Adipocyte (in vitro differentiated cells): ENCODE measurements at regions not wholly inside any gene's neighbourhood (a gene's known extent, or its start where the extent isn't known, plus 50 kb on each side); places are given as distances from the start of the nearest gene placed in this dataset.
"Not testable (repeated sequence)": the region's sequence is repeated elsewhere in the genome, so short reads cannot be mapped to it uniquely, and the experiment has no call there.

Source experiments
- DNase-seq: peaks from one replicate; pipeline ENCODE4 v3.0.0-alpha.2; 2015; ENCODE audit warnings: low read depth
- H3K27me3 ChIP-seq: replicated peaks from 2 replicates; pipeline ENCODE4 v1.7.0; 2013; ENCODE audit warnings: mild to moderate bottlenecking, low read length, moderate library complexity; ENCODE audit not compliant: control insufficient read depth, insufficient read depth
- H3K36me3 ChIP-seq: 2 replicates; pipeline ENCODE4 v1.7.0; 2013; ENCODE audit warnings: low read length, mild to moderate bottlenecking, moderate library complexity; ENCODE audit not compliant: control insufficient read depth, insufficient read depth, severe bottlenecking
- H3K4me1 ChIP-seq: 2 replicates; pipeline ENCODE4 v1.7.0; 2013; ENCODE audit warnings: mild to moderate bottlenecking, low read length, moderate library complexity; ENCODE audit not compliant: control insufficient read depth, insufficient read depth
- H3K4me3 ChIP-seq: 2 replicates; pipeline ENCODE4 v1.7.0; 2013; ENCODE audit warnings: mild to moderate bottlenecking, low read length, moderate library complexity
- H3K9ac ChIP-seq: 2 replicates; pipeline ENCODE4 v1.7.0; 2013; ENCODE audit warnings: mild to moderate bottlenecking, low read length, moderate library complexity
- H3K9me3 ChIP-seq: 2 replicates; pipeline ENCODE4 v1.7.0; 2013; ENCODE audit warnings: mild to moderate bottlenecking, low read length, moderate library complexity; ENCODE audit not compliant: control insufficient read depth

- DNase-seq: no peak
- Histone ChIP-seq H3K9ac (no peak overlapping the region), H3K9me3 (no peaks in the 10 kb centered on the region), H3K4me1 (no peaks in the 10 kb centered on the region), H3K4me3 (no peak overlapping the region), H3K36me3 (no peaks in the 10 kb centered on the region), H3K27me3 (no peaks in the 10 kb centered on the region)
Observed at GRCh38 chr17:14437176-14437575, 136.3 kb downstream of the HS3ST3B1 start.

DNA sequence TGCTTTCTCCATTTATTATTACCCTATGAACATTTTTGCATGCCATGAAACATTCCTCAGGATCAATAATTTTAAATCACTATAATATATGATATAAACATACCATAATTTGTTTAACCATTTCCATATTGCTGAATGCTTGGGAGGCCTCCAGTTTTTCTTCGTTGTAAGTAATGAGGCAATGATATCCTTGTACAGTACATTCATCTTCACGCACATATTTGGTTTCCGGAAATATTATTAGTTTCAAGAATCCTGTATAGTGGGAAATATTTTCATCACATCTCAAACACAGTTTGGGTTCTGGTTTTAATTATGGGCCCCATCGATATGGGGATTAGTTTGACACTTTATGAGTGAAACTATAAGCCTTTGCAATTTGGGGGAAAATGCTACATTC lies 135.4 kb downstream of the HS3ST3B1 start:
- Histone ChIP-seq H3K36me3 (no peaks in the 10 kb centered on the region), H3K27me3 (no peaks in the 10 kb centered on the region), H3K9ac (no peak overlapping the region), H3K4me3 (no peak overlapping the region), H3K4me1 (no peaks in the 10 kb centered on the region), H3K9me3 (no peaks in the 10 kb centered on the region)
- no peak for DNase-seq

- DNase-seq: no peak
- H3K9ac ChIP-seq: no peak overlapping the region
- no peaks in the 10 kb centered on the region for H3K27me3 ChIP-seq
Observed at GRCh38 chr17:14434506-14434905, 133.6 kb downstream of the HS3ST3B1 start.

DNA sequence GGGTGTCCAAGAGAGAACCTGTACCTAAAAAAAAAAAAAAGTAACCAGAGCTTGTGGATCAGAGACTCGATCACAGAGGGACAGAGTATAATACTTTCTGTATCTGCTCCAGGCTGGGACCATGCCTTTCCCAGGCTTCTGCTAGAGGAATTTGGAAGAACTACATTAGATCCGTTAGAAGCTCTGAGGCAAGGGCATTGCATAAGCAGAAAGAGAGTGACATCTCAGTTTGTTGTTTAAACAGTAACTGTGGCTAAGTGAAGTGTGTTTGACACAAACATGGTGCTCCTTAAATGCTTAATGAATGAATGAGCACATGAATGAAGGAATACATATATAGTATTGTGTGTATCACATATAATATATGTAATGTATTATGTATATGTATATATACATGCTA lies 131.2 kb downstream of the HS3ST3B1 start:
- DNase-seq: no peak
- Histone ChIP-seq H3K4me3 (no peak overlapping the region), H3K36me3 (no peaks in the 10 kb centered on the region), H3K9me3 (no peaks in the 10 kb centered on the region), H3K27me3 (peaks cover 6% of the 10 kb centered on the region), H3K4me1 (no peaks in the 10 kb centered on the region), H3K9ac (no peak overlapping the region)

More at GRCh38 chr17:14434506-14434905, 133.6 kb downstream of the HS3ST3B1 start:
- no peaks in the 10 kb centered on the region for H3K4me1 ChIP-seq
- no peaks in the 10 kb centered on the region for H3K9me3 ChIP-seq
- H3K36me3 ChIP-seq: no peaks in the 10 kb centered on the region
- H3K4me3 ChIP-seq: no peak overlapping the region

DNA sequence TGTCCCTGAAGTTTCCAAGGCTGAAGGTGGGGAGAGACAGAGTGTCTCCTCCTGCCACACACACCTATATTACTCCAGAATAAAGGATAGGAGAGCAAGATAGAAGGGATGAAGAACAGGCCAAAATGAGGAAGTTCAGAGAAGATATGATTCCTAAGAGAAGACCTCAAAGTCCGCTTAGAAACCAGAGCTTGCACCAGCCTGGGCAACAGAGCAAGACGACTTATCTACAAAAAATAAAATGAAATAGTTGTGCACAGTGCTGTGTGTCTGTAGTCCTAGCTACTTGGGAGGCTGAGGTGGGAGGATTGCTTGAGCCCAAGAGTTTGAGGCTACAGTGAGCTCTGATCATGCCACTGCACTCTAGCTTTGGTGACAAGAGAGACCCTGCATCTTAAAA lies 128.2 kb downstream of the HS3ST3B1 start:
- DNase-seq: no peak

GRCh38 chr17:14428648-14429029 lies 127.8 kb downstream of the HS3ST3B1 start:
- DNase-seq: no peak
- Histone ChIP-seq H3K9ac (no peak overlapping the region), H3K36me3 (no peaks in the 10 kb centered on the region), H3K27me3 (peaks cover 6% of the 10 kb centered on the region), H3K4me3 (no peak overlapping the region), H3K4me1 (peaks cover 8% of the 10 kb centered on the region), H3K9me3 (no peaks in the 10 kb centered on the region)

More for the DNA sequence above, 128.2 kb downstream of the HS3ST3B1 start:
- Histone ChIP-seq H3K9ac (no peak overlapping the region), H3K4me3 (no peak overlapping the region), H3K36me3 (no peaks in the 10 kb centered on the region), H3K27me3 (peaks cover 6% of the 10 kb centered on the region), H3K4me1 (peaks cover 8% of the 10 kb centered on the region), H3K9me3 (no peaks in the 10 kb centered on the region)

DNA sequence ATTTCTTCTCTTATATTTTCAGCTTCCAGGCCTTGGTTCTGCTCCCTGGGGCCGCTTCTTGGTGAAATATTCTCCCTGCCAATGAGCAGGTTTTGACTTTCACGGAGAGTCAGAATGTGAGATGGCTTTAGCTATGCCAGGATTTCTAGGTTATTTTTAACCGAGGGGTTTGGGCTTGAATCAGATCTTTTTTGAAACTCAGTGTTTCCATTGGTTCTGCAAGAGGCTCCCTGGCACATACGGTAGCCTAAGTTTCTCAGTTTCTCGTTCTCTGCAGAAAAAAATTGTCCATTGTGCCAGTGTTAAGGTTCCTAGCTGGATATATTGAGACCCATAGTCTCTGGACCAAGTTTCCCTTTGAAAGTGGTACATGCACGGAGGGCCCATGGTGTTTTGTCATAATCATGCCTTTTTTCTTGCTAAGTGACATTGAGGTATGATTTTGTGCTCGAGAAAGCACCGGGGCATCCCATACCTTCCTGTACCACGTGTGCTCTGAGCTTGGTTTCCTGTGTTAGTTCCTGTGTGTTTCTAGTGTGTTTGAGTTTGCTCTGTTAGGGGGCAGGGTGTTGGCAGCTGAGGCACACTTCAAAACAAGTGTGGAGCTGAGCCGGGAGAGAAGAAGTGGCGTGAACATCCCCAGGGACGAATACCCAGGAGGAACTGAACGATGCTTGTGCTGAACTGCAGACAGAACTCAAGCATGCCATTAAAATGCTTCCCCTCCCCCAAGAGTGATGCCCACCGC lies 127.2 kb downstream of the HS3ST3B1 start:
- H3K27me3 ChIP-seq: peaks cover 6% of the 10 kb centered on the region
- DNase-seq: no peak

DNA sequence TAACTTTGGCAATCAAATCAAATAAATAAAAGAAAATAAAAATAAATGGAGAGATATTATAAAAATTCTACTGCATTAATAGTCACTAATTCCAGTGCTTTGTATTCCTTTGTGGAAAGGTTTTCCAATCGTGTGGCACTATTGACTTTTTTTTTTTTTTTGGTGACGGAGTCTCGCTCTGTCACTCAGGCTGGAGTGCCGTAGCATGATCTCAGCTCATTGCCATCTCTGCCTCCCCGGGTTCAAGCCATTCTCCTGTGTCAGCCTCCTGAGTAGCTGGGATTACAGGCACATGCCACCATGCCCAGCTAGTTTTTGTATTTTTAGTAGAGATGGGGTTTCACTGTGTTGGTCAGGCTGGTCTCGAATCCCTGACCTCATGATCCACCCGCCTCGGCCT lies 122.3 kb downstream of the HS3ST3B1 start:
- DNase-seq, H3K4me3 ChIP-seq, H3K27me3 ChIP-seq, H3K9ac ChIP-seq, H3K36me3 ChIP-seq, H3K4me1 ChIP-seq, H3K9me3 ChIP-seq: not testable (repeated sequence)

More for the DNA sequence above, 127.2 kb downstream of the HS3ST3B1 start:
- Histone ChIP-seq H3K4me1 (peaks cover 8% of the 10 kb centered on the region), H3K36me3 (no peaks in the 10 kb centered on the region), H3K9me3 (no peaks in the 10 kb centered on the region), H3K4me3 (no peak overlapping the region), H3K9ac (no peak overlapping the region)

- Histone ChIP-seq H3K4me1 (no peaks in the 10 kb centered on the region), H3K4me3 (no peak overlapping the region), H3K9me3 (peaks cover 6% of the 10 kb centered on the region), H3K27me3 (no peaks in the 10 kb centered on the region), H3K36me3 (no peaks in the 10 kb centered on the region), H3K9ac (no peak overlapping the region)
- no peak for DNase-seq
Observed at GRCh38 chr17:14417336-14417735, 116.5 kb downstream of the HS3ST3B1 start.

- H3K36me3 ChIP-seq: no peaks in the 10 kb centered on the region
- no peaks in the 10 kb centered on the region for H3K4me1 ChIP-seq
- no peak overlapping the region for H3K4me3 ChIP-seq
- peaks cover 3% of the 10 kb centered on the region for H3K9me3 ChIP-seq
- no peak for DNase-seq
- H3K27me3 ChIP-seq: no peaks in the 10 kb centered on the region
- H3K9ac ChIP-seq: no peak overlapping the region
Observed at GRCh38 chr17:14409292-14409691, 108.4 kb downstream of the HS3ST3B1 start.

DNA sequence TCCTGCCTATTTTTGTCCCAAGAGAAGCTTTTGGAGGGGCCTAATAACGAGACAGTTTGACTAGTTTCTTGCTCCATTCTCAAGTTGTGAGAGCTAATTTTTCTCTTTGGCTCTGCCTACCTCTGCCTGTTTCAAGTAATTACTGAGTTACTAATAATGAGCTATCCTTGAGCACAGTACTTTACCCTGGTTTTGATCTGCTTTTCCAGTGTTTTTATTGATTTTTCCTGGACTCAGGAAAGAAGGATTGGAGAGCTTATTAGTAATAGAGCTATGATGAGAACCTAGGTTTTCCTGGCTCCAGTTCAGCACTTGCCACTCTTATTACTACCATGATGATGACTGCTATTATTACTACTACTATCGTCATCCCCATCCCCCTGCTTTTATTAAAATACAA lies 106.7 kb downstream of the HS3ST3B1 start:
- Histone ChIP-seq H3K4me1 (no peaks in the 10 kb centered on the region), H3K9me3 (peaks cover 3% of the 10 kb centered on the region), H3K36me3 (no peaks in the 10 kb centered on the region), H3K27me3 (no peaks in the 10 kb centered on the region), H3K4me3 (no peak overlapping the region), H3K9ac (no peak overlapping the region)
- no peak for DNase-seq

DNA sequence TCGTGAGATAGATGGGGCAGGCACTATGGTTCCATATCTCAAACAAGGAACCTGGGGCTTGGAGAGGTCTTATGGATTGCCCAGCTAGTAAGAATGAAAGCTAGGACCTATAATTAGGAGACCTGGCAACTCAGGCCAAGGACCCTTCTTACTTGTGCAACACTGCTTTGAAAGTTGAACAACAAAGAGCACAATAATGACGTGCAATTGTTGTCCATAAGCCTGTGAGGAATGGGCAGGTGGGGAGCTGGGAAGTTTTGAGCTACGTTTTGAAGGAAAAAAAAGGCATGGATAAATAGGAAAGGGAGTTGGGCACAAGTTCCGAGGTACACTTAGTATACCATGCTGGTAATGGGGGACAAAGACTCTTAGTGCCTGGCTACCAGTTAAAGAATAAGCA lies 104.3 kb downstream of the HS3ST3B1 start:
- DNase-seq: no peak
- Histone ChIP-seq H3K4me1 (no peaks in the 10 kb centered on the region), H3K27me3 (no peaks in the 10 kb centered on the region), H3K4me3 (no peak overlapping the region), H3K9ac (no peak overlapping the region), H3K36me3 (no peaks in the 10 kb centered on the region), H3K9me3 (no peaks in the 10 kb centered on the region)
